Renal cortex interstitium (tissue), 11 donors: ENCODE measurements at regions not wholly inside any gene's neighbourhood (a gene's known extent, or its start where the extent isn't known, plus 50 kb on each side); places are given as distances from the start of the nearest gene placed in this dataset.

Source experiments
- DNase-seq, 11 donors: peaks; one replicate each; pipeline ENCODE4 v3.0.0-alpha.2; 2013; ENCODE audit warnings: low read depth in 9 of 11, low spot score in 4 of 11; ENCODE audit errors: extremely low read depth in 1 of 11

DNA sequence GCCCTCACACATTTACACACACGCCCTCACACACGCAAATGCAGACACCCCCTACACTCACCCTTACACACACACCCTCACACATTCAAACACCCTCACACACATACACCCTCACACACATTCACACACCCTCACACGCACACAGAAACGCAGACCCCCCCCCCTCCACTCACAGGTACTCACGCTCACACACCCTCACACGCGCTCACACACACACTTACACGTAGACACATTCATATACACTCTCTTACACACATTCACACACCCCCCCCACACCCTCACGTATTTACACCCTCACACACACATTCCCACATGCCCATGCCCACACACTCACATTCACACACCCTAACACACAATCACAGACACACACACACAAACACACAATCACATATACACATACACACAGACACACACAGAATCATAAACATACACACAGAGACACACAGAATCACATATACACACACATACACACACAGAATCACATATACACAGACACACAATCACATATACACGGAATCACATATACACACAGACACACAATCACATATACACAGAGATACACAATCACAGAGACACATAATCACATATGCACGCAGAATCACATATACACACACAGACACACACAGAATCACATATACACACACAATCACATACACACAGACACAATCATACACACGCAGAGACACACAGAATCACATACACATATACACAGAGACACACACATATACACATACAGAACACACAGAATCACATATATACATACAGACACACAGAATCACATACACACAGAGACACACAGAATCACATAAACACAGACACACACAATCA lies 250.1 kb upstream of the RPL38 start:
- no peak for DNase-seq

DNA sequence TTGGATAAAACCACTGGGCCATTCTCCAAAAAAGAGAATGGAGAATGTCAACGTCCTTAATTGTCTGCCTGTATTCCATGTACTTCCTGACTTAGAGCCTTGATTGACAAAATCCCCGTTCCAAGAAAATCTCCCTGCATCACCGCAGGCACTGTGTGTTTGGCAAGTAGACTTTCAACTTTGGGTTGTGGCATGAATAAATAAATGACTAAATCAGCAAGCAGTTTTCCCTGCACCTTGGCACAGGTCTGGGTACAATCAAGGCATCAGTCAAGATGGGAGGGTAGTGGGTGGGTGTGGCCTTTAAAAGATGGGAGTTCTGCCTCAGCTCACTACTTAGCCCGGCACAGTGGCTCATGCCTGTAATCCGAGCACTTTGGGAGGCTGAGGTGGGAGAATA lies 248.5 kb upstream of the RPL38 start:
- DNase-seq: no peak

GRCh38 chr17:73955616-73956015 lies 247.9 kb upstream of the RPL38 start:
- no peak for DNase-seq

DNA sequence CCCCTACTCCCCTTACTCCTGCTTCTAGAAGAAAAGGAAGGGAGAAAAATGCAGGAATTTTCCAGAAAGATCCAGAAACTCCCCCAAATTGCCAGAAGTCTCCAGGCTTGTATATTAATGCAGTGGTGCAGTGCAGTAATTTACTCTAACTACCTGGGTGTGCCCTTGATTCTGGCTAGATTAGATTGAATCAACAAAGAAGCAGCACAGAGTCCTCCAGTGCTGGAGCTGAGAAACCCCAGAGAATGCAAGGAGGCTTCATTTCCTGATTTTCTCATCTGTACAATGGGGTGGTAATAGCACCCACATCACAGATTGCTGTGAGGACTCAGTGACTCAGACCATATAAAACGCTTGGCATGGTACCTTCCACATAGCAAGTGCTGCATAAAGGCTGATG lies 247.3 kb upstream of the RPL38 start:
- DNase-seq: no peak

- peak in 2 of 11 donors; percentile 34 to 52 for DNase-seq
Measured at GRCh38 chr17:73956595-73957465, 246.6 kb upstream of the RPL38 start.

- DNase-seq: no peak
Measured at GRCh38 chr17:73957564-73957963, 245.9 kb upstream of the RPL38 start.

GRCh38 chr17:73958453-73958852 lies 245.0 kb upstream of the RPL38 start:
- DNase-seq: no peak

- DNase-seq: no peak
Measured at GRCh38 chr17:73960469-73960868, 243.0 kb upstream of the RPL38 start.

DNA sequence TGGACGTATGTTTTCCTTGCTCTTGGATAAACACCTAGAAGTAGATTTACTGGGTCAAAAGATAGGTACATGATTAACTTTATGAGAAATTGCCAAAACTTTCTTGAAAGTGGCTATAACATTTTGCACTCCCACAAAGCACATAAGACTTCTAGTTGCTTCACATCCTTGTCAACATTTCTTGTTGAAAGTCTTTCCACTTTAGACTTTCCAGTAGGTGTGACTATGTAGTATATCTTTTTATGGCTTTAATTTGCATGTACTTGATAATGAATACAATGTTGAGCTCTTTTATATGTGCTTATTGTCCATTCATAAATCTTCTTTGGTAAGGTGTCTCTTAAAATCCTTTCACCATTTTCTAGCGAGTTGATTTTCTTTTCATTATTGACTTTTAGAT lies 241.2 kb upstream of the RPL38 start:
- no peak for DNase-seq

DNA sequence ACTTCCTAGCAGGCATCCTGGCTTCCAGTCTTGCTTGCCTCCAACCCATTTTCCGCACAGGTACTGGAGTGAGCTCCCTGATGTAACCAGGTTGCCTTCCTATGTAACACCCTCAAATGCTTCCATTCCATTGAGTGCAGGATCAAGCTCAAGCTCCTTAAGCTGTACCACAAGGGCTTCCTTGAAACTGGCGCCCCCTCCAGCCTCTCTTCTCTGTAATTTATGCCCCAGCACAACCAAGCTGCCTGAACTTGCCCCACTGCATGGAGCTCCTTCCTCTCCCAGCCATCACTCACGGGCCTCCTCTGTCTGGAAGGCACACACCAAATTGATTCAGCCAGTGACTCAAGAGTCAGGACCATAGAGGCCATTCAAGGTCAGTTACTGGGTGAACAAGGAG lies 234.8 kb upstream of the RPL38 start:
- DNase-seq: no peak

- DNase-seq: no peak
Measured at GRCh38 chr17:73969956-73970355, 233.5 kb upstream of the RPL38 start.

DNA sequence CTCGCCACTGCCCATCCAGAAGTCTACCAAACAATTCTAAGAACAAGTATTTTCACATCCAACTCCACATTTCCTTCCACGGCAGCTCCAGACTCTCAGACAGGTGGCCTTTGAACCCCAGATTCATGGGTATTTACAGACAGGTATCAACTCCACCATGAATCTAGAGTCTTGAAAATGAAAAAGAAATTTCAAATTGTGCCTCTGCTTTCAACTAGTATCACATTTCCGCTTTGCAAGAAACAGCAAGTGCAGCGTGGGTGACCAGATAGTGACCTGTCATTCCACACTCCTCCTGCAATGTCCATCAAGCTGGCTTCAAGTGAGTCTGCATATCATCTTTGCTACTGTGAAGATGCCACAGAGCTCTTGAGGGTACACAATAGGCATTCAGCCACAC lies 232.4 kb upstream of the RPL38 start:
- no peak for DNase-seq

GRCh38 chr17:73972056-73972455 lies 231.4 kb upstream of the RPL38 start:
- DNase-seq: no peak

DNA sequence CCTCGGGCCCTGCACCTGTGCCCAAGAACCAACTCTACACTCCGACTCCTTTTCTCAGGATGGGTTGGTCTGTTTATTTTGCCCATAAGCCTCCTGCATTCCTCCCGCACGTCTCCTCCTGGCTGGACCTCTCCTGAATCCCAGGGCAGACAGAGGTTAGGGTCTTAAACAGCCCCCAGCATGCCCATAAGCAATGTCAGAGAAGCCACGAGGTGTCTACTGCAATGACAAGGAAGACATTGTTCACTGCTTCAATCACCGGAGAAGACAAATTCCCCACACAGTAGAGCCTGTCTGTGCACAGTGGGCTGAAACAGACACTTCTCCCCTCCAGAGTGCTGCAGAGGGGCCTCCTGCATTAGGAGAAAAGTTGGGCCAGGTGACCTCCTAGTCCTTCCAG lies 230.6 kb upstream of the RPL38 start:
- DNase-seq: no peak

- DNase-seq: no peak
Measured at GRCh38 chr17:73973586-73974409, 229.7 kb upstream of the RPL38 start.

DNA sequence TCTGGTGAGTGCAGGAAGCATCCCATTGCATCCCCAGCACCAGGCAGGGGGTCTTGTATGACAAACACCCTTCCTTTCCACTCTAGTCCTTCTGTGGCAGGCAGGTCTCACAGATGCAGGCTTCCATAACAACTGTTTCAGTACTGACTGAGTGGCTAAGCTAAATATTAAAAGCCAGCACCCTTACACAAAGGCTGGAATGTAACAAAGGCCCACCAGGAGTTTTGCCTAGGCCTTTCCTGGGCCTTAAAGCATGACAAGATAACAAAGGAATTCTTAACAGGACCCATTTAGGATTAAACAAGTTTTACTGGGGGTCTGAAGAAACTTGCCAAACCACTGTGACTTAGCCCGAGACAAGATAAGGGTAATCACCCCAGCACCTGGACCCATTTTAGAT lies 228.9 kb upstream of the RPL38 start:
- no peak for DNase-seq

GRCh38 chr17:73976147-73976546 lies 227.3 kb upstream of the RPL38 start:
- DNase-seq: no peak

GRCh38 chr17:73976676-73977521 lies 226.6 kb upstream of the RPL38 start:
- peak in 1 of 11 donors; percentile 28 for DNase-seq

GRCh38 chr17:73980517-73980916 lies 223.0 kb upstream of the RPL38 start:
- no peak for DNase-seq
